Stimulated activated naive CD4-positive, alpha-beta T cell (primary cell): ENCODE measurements at regions not wholly inside any gene's neighbourhood (a gene's known extent, or its start where the extent isn't known, plus 50 kb on each side); places are given as distances from the start of the nearest gene placed in this dataset.

Experiments used
- DNase-seq, 6 experiments: peaks; one replicate each; lab custom pipeline; 2025; lab: John Stamatoyannopoulos, UW

DNA sequence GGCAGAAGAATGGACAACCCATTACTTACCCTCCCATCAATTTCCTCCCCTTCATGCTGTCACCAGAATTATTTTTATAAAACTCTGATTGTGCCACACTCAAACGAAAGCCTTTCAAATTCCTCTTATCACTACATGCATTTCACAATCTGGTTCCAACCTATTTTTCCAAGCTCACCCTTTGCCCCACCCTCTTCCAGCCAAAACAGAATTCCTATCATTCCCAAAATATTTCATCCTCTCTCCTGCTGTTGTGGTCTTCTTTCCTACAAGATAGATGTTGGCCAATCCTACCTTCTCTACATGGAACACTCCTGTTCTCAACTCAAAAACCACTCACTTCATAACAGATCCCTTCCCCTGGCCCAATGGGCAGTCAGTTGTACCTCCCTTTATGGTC lies 111.5 kb downstream of the ELAPOR2 start:
- DNase-seq = no peak

DNA sequence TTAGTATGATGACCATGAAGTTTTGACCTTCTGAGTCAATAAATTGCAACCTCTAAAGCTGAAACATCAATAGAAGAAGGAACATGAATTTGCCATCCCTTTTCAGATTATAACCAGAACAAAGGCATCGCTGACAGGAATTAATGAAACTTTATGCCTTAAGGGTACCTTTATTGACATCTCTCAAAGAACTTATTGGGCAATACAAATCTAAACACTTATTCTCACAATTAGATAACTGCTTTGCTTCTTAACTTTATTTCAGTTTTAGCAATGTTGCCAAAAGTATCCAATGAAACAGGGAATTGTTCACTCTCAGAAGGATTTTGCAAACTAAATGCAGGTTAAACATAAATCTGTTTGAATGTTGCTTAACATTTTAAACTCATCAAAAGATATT lies 116.0 kb downstream of the ELAPOR2 start:
- DNase-seq = no peak

DNA sequence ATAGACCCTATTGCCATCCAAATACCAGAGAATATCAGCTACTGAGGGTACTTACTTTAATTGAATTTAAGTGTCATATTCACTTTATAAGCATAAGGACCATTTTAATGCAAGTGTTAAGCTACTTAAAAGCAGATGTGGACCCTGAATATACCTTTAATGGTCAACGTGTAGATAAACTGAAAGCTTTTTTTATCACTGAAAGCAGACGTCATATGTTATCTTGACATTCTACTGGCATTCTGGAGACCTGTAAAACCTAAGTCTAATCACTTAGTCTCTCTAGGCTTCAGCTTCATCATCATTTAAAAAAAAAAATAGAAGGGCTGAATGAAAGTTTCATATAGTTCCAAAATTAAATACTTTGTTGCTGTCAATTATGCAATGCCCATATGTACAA lies 116.5 kb downstream of the ELAPOR2 start:
- DNase-seq = no peak

DNA sequence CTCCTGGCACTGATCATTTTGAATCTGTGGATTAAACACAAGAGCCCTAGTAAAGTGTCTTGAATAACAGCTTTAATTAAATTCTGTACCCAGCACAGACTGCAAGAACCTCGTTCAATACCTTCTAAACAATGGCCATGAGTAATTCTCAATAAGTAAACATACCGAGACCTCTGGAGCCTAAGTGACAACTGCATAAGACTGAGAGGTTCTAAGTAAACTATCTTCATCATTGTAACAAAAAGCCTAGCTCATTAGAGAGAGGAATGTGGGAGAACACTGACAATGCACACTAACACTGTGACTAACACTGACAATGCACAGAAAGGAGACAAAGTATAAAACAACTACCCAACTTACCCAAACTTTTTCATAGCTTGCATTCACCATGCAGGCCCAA lies 117.4 kb downstream of the ELAPOR2 start:
- DNase-seq = no peak

DNA sequence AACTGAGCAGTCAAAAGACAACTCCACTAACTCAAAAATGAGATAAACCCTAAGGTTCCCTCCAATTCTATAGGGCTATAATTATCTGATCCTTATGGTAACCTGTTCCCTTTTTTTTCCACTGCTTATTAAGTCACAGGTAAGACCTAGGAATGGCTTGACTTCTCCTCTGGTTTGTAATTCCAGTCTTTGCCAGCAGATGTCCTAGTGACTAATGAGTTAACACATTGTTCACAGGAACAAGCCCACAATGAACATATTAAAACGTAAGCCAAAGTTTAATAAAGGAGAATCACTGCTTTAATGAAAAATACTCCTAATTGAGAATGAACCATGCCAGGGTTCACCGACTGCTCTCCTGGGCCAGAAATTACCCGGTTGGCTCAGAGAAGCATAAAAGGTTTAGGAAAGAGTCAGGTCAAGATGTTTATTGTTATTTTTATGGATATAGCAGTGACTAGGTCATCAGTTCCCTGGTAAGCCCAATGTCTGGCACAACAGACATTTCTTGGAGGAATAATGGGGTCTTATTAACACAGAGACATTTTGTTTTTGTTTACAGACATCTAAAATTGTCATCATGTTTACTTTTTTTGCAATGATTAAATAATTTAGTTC lies 120.1 kb downstream of the ELAPOR2 start:
- peak in 3 of 6 experiments; percentile 3 to 55 (median 54) for DNase-seq

DNA sequence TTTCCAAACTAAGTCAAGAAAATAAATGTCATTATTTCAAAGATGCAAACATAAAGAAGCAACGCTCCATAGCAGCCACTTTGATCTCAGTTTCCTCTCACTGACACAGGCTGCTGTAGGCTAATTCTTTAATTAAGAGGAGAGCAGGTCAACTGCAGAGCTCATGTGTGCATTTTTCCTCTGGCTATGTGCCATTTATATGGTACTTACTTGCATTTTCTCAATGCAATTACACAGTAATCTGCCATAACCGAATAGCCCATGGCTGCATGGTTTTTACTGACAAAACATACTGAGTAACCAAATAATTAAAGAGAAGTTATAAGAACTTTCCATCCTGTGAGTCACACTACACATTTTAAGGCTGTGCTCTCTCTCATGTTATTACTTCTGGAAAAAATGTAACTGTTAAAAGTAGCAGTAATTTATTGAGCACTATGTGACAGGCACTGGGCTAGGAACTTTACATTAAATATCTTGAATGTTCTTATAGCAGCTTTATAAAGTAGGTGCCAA lies 122.0 kb downstream of the ELAPOR2 start:
- DNase-seq = no peak

DNA sequence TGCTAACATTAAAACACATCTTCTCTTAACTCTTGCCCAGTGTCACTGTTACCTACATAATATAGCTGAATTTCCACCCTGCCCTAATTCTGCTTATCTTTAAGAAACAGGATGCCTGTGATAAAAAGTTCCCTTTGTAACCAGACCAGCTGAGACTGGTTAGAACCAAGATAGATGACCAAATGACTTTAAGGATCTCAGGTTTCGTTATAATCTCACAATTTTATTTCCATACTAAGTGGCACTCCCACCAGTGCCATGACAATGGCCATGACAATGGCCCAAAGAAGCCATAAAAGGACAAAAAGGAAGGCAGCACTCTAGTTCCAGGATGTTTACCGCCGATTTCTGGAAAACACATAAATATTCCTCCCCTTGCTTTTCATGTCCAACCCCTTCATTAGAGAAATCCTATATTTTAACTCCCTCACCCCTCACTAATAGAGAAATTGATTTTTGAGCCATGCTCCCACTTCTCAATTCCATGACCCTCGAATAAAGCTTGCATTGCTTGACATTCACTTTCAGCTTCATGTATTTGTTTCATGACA lies 126.1 kb downstream of the ELAPOR2 start:
- no peak for DNase-seq

DNA sequence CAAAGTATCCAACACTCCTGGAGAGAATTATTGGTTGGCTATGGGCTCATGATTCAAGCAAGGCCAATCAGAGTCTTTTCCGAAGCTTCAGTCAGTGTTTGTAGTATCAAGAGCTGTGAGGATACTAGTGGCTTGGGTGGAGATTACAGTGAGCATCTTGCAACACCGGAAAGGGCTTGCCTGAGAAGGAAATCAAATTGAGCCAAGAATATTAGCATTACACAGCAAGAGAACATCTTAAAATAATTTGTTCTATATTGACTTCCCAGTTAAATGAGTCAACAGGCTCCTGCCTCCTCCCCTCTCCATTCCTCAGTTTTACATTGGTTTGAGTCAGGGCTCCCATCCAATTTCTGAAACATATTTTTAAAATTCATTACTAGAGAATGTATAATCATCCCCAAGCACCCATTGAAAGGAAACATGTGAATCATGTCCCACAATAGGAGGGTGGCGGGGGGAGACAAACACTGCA lies 127.4 kb downstream of the ELAPOR2 start:
- no peak for DNase-seq

DNA sequence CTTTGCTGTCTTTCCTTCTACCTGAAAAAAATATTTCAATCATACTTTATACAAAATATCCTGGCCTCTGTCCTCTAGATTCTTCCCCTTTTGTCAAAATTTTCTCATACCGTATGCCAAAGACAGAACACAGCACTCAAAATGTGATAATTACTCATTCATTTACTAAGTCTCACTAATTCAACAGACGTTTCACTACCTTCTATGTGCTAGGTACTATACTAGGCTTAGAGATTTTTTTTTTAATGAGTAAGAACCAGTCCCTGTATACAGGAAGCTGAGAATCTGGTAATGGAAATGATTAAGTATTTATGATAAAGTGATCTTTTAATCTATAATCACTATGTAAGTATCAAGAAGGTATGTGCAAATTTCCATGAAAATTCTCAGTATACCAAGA lies 128.0 kb downstream of the ELAPOR2 start:
- DNase-seq = no peak

DNA sequence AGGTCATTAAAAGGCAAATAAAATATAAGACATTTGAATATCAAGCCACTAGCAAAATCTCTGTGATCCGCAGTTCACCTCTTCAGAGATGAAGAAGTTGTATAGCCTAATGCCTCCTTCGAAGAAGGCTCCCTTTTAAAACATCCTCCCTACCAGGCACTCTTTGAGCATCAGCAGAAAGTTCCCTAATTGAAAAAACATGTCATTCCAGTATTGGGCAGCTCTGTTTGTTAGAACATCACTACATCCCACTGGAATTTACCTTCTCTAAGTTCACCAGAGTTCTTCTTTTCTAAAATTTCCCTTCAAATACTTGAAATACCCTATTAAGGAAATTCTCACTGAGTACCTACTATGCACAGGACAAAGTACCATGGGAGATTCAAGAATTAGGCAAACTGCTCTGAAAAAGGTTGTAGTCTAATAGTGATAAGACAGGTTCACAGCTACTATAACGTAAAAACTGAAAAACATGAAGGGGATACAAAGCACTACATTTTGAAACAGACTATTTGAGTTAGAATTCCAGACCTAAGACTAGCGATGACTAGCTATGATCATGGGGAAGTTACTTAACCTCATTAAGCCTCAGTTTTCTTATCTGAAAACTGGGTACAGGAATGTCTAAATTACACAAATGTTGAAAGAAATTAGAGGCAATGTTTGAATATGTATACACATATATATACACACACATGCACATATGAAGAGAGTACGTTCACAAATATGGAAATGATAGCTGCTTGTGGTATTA lies 128.7 kb downstream of the ELAPOR2 start:
- no peak for DNase-seq

DNA sequence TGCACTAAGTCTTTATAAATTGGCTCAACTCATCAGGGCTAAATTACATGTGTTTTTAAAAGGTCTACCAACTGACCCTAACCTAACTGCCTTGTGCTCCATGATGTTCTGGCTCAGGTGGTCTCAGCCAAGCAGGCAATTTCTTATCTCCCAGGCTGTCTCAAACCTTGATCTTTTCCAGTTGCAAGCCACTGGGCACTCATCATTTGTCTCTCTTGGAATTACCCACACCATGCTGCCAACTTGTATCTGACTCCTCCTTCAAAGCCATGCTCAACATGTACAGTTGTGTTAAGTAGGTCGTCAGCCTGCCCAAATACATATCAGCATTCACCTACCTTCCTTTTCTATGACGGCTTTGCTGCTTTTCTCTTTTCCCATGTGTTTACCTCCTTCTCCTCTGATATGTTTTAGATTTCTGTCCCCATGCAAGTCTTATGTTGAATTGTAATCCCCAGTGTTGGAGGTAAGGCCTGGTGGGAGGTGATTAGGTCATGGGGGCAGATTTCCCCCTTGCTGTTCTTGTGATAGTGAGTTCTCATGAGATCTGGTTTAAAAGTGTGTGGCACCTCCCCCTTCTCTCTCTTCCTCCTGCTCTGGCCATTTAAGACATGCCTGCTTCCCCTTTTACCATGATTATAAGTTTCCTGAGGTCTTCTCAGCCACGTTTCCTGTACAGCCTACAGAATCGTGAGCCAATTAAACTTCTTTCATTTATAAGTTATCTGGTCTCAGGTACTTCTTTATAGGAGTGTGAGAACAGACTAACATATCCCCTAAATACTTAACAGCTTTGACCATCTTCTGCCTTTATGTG lies 130.0 kb downstream of the ELAPOR2 start:
- DNase-seq = no peak

DNA sequence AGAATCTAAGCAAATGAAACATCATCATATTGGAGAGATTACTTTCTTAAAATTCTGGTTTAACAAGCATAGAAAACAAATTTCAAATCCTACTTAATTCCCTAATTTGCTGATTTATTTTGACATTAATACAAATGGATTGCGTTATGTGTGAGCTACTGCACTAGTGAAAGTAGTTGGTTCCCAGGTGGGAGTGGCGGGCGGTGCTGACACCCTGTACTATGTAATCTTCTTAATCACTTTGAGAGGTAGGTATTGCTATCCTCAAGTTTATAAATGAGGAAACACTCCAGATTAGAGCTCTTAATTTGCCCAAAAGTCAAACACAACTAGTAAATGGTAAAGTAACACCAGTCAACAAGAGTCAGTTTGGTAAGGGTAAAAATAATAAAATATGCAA lies 131.1 kb downstream of the ELAPOR2 start:
- no peak for DNase-seq

DNA sequence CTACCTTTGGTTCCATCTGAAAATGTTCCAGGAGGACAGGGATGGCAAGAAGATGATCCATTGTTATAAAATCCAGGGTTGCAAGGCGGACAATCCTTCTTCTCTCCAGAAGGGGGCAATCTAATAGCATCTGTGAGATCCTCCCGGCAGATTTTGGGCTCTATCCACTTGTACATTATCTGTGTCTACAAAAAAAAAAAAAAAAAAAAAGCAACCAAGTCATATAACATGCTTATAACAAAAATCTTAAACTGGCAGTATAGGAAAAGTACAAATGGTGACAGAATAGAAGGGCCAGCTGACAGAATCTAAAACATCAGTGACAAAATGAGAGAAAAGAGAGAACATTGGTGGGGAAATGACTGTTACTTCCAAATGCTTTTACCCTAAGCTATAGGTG lies 132.7 kb downstream of the ELAPOR2 start:
- peak in 4 of 6 experiments; percentile 2 to 45 (median 34) for DNase-seq

DNA sequence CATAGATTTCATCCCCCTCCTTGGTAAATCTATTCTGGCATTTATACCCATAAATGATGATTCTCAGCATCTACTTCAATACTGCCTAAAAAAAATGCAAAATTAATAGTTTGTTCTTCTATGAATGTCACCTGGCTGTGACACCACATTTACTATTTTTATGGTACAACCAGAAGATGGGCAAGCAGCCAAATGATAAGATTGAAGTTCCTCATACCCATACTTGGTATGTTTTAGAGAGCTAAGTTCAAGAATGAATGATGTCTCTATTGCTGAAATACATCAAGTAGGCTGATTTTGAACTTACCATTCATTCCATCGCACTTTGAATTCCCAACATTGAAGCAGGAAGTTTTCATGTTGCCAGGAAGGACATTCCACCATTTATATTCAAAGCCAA lies 134.2 kb downstream of the ELAPOR2 start:
- no peak for DNase-seq

DNA sequence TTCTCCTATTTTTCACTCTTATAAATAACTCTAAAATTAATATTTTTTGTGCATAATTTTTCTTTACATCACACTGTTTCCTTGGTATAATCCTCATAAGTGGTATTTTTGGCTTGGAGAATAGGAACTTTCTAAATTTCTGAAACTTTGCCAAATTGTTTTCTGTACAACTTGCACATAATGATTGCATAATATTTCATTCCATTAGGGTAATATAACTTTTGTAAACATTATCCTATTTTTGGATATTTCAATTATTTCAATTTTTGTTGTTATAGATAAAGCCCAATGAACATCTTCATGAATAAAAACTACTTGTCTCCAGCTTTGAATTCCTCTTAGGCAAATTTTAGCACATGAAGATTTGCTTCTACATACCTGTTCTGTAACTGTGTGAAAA lies 135.9 kb downstream of the ELAPOR2 start:
- no peak for DNase-seq

DNA sequence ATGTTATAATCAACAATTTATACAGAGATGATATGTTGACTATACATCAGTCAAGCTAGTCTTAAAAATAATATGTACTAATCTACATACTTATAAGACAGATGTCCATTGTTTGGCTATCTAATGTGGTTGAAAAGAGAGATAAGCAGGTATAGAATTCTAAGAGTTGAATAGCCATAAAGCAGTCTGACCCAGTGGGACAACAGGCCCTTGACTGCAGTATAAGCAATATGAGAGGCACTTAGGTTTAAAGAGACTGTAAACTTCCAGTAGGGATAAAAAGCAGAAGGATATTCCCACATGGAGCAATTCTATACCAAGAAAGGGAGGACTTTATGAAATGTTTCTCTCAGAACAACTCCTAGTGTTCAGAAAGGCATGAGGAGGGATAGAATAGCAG lies 139.3 kb downstream of the ELAPOR2 start:
- no peak for DNase-seq

DNA sequence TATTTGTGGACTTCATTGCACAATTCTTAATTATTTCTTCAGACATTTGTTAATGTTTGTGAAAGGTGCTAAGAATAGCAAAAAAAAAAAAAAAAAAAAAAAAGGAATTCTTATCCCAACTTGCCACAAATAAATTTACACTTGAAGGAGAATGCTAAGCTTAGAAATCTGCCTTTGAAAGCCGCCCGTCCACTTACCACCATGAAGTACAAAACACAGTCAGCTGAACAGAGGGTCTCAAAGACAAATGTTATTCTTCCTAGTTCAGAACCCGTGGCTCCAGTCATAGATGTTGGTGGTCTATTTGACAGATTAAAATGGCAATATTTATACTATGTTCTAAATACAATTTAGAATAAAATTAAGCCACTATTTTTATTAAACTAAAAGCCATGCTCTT lies 141.2 kb downstream of the ELAPOR2 start:
- DNase-seq = no peak

DNA sequence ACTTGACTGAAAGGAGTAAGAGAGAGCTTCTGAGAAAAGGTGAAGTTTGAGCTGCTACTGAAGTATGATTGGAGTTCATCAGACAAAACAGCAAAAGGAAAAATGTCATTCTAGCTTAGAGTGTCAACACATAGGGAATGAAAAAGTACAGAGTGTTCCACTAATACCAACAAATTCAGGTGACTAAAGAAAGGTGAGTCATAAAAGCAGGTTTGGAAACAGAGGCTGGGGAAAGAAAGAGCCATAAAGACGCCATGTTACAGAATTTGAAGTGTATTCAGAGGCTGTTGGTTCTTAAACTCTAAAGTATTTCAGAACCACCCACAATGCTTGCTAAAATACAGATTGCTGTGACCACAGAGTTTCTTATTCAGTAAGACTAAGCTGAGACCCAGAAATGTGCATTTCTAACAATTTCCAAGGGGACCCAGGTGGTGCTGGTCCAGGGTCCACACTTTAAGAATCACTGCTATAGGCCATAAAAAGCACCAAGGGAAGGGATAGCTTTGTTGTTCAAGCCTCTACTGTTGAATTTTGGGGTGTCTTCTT lies 143.1 kb downstream of the ELAPOR2 start:
- no peak for DNase-seq

DNA sequence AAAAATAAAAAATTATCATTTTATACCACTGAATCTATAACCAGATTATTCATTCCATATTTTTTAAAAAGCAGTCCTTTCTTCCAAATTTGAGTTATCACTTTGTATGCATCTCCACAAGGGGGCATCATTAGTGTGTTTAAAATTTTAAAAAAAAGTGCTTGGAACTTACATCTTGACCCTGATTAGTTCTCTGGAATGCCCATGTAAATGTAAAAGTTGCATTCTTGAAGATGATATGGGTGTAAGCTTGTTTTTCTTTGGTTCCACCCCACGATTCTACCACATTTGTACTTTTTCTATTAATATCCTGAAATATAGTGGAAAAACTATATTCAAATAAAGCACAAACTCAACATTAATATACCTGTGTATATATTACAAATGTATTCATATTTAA lies 144.9 kb downstream of the ELAPOR2 start:
- no peak for DNase-seq
